ENCODE measurements at regions not wholly inside any gene's neighbourhood (a gene's known extent, or its start where the extent isn't known, plus 50 kb on each side); places are given as distances from the start of the nearest gene placed in this dataset.

GRCh38 chr12:94867066-94867855 lies 136.2 kb downstream of the NDUFA12 start:
- no peak for TF ChIP-seq CTCF (IDR thresholded peaks at IDR 0.05; ENCODE audit: low read length)
- no peak for TF ChIP-seq EZH2 (optimal IDR thresholded peaks at IDR 0.05; ENCODE audit: low read depth, low read length)
